Astrocyte (in vitro differentiated cells and primary cell): ENCODE measurements at regions not wholly inside any gene's neighbourhood (a gene's known extent, or its start where the extent isn't known, plus 50 kb on each side); places are given as distances from the start of the nearest gene placed in this dataset.
A peak's percentile ranks its signal among the peaks of the same experiment; 100 is the strongest.

Experiments used
- DNase-seq: peaks from one replicate; pipeline ENCODE4 v3.0.0-alpha.2; 2010; ENCODE audit warnings: low read depth
- FAIRE-seq: peaks from 2 replicates; lab custom pipeline; 2011; peaks lifted over from hg19 to GRCh38; lab: Jason Lieb, UNC
- H2AFZ ChIP-seq: 2 replicates; pipeline ENCODE4 v1.6.0; 2012; ENCODE audit warnings: low read depth, low read length, inconsistent platforms
- H3K27ac ChIP-seq: 2 replicates; pipeline ENCODE4 v1.5.1; 2011; ENCODE audit warnings: low read depth, low read length, inconsistent platforms
- H3K27me3 ChIP-seq: 2 replicates; pipeline ENCODE4 v1.6.0; 2011; ENCODE audit warnings: low read length, inconsistent platforms; ENCODE audit not compliant: insufficient read depth
- H3K36me3 ChIP-seq: 2 replicates; pipeline ENCODE4 v1.5.1; 2011; ENCODE audit warnings: low read length, inconsistent platforms; ENCODE audit not compliant: insufficient read depth
- H3K4me1 ChIP-seq: 2 replicates; pipeline ENCODE4 v1.5.1; 2011; ENCODE audit warnings: low read length, inconsistent platforms; ENCODE audit not compliant: insufficient read depth
- H3K4me2 ChIP-seq: 2 replicates; pipeline ENCODE4 v1.6.0; 2012; ENCODE audit warnings: low read length, inconsistent platforms
- H3K4me3 ChIP-seq: 2 replicates; pipeline ENCODE4 v1.5.1; 2011; ENCODE audit warnings: low read depth, mild to moderate bottlenecking, low read length, inconsistent platforms; ENCODE audit not compliant: insufficient read depth
- H3K79me2 ChIP-seq: 2 replicates; pipeline ENCODE4 v1.6.0; 2012; ENCODE audit warnings: mild to moderate bottlenecking, low read length, inconsistent platforms; ENCODE audit not compliant: insufficient read depth
- H3K9ac ChIP-seq: 2 replicates; pipeline ENCODE4 v1.6.0; 2012; ENCODE audit warnings: mild to moderate bottlenecking, low read length, inconsistent platforms
- H3K9me3 ChIP-seq: 2 replicates; pipeline ENCODE4 v1.5.1; 2012; ENCODE audit warnings: low read depth, mild to moderate bottlenecking, low read length, inconsistent platforms; ENCODE audit not compliant: insufficient read depth
- H4K20me1 ChIP-seq: 2 replicates; pipeline ENCODE4 v1.6.0; 2012; ENCODE audit warnings: low read length, inconsistent platforms; ENCODE audit not compliant: insufficient read depth
- H3K27ac Mint-ChIP-seq: one replicate; pipeline ENCODE4 v1.8.0; 2021; ENCODE audit warnings: mild to moderate bottlenecking, mixed read lengths; ENCODE audit not compliant: unreplicated experiment
- H3K27me3 Mint-ChIP-seq: one replicate; pipeline ENCODE4 v1.8.0; 2021; ENCODE audit warnings: low read depth, mixed read lengths; ENCODE audit not compliant: unreplicated experiment
- H3K36me3 Mint-ChIP-seq: one replicate; pipeline ENCODE4 v1.8.0; 2021; ENCODE audit warnings: low read depth, mixed read lengths; ENCODE audit not compliant: unreplicated experiment
- H3K4me1 Mint-ChIP-seq: one replicate; pipeline ENCODE4 v1.8.0; 2021; ENCODE audit warnings: low read depth, mixed read lengths; ENCODE audit not compliant: unreplicated experiment
- H3K4me3 Mint-ChIP-seq: one replicate; pipeline ENCODE4 v1.8.0; 2021; ENCODE audit warnings: mild to moderate bottlenecking, moderate library complexity, mixed read lengths; ENCODE audit not compliant: unreplicated experiment
- H3K9me3 Mint-ChIP-seq: one replicate; pipeline ENCODE4 v1.8.0; 2021; ENCODE audit warnings: mild to moderate bottlenecking, mixed read lengths; ENCODE audit not compliant: unreplicated experiment
- EZH2 ChIP-seq: IDR thresholded peaks from 2 replicates; pipeline ENCODE4 v1.6.1; 2012; ENCODE audit warnings: mild to moderate bottlenecking, low read length, inconsistent platforms; ENCODE audit not compliant: insufficient read depth
- TF ChIP-seq, protein P1 (sequence below): IDR thresholded peaks from 2 replicates; pipeline ENCODE4 v1.5.1; 2011; ENCODE audit warnings: low read depth, mild to moderate bottlenecking, inconsistent platforms, low read length, moderate library complexity; ENCODE audit not compliant: insufficient read depth

DNA sequence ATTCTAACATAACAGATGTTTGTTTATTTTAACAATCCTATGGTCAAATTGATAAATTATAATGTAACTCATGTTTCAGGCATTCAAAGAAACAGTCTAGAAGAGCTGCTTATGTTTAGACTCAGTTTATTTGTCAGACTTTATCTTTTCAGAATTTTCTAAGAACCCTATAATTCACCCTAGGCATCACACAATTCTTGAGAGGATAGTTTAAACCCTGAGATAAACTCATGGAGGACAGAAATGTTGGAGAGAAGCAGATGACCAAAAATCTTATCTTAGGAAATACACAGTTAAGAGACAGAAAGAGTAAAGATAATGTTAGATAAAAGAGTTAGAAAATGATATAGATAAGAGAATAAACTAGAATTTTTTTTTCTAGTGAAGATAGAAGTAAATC, 1185.7 kb upstream of the SLC10A2 start:
- no peaks in the 10 kb centered on the region for H3K79me2 ChIP-seq
- Mint-ChIP-seq H3K4me3 (no peak overlapping the region), H3K27ac (no peak overlapping the region), H3K36me3 (no peaks in the 10 kb centered on the region), H3K4me1 (no peaks in the 10 kb centered on the region), H3K27me3 (no peaks in the 10 kb centered on the region), H3K9me3 (no peaks in the 10 kb centered on the region)
- H3K4me1 ChIP-seq = no peaks in the 10 kb centered on the region
- TF ChIP-seq EZH2 = no peak
- TF ChIP-seq, protein P1, sequence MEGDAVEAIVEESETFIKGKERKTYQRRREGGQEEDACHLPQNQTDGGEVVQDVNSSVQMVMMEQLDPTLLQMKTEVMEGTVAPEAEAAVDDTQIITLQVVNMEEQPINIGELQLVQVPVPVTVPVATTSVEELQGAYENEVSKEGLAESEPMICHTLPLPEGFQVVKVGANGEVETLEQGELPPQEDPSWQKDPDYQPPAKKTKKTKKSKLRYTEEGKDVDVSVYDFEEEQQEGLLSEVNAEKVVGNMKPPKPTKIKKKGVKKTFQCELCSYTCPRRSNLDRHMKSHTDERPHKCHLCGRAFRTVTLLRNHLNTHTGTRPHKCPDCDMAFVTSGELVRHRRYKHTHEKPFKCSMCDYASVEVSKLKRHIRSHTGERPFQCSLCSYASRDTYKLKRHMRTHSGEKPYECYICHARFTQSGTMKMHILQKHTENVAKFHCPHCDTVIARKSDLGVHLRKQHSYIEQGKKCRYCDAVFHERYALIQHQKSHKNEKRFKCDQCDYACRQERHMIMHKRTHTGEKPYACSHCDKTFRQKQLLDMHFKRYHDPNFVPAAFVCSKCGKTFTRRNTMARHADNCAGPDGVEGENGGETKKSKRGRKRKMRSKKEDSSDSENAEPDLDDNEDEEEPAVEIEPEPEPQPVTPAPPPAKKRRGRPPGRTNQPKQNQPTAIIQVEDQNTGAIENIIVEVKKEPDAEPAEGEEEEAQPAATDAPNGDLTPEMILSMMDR = no peak
- no peak overlapping the region for H3K4me2 ChIP-seq
- no peak overlapping the region for H2AFZ ChIP-seq
- no peak for FAIRE-seq
- no peaks in the 10 kb centered on the region for H4K20me1 ChIP-seq
- H3K27me3 ChIP-seq = no peaks in the 10 kb centered on the region
- H3K4me3 ChIP-seq = no peak overlapping the region
- H3K27ac ChIP-seq = no peak overlapping the region
- peak; percentile 0 for DNase-seq
- no peaks in the 10 kb centered on the region for H3K9me3 ChIP-seq
- no peak overlapping the region for H3K9ac ChIP-seq
- no peaks in the 10 kb centered on the region for H3K36me3 ChIP-seq

DNA sequence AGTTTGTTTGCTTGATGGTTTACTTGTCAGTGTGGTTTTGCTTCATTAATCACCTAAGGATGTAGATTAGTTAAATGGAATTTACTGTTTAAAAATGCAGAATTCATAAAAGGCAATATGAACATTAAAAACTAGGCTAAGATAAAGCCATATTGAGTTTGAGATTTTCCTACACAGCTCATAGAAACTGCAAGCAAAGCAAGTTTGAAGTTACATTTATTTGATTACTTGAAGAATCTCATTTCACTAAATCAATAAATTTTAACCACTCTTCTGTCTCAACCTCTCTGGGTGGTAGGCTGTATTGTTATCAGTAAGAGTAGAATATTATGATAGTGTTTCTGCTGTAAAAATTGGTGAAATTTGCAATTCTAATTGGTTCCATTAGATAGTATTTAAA, 1180.7 kb upstream of the SLC10A2 start:
- no peaks in the 10 kb centered on the region for H3K4me1 Mint-ChIP-seq
- no peak overlapping the region for H3K4me3 Mint-ChIP-seq
- FAIRE-seq = no peak
- H3K9ac ChIP-seq = no peak overlapping the region
- H3K79me2 ChIP-seq = no peaks in the 10 kb centered on the region
- H3K9me3 ChIP-seq = no peaks in the 10 kb centered on the region
- H3K27ac Mint-ChIP-seq = no peak overlapping the region
- TF ChIP-seq EZH2 = no peak
- TF ChIP-seq, protein P1 = no peak
- no peaks in the 10 kb centered on the region for H3K4me1 ChIP-seq
- H3K4me3 ChIP-seq = no peak overlapping the region
- no peaks in the 10 kb centered on the region for H3K36me3 Mint-ChIP-seq
- H3K36me3 ChIP-seq = no peaks in the 10 kb centered on the region
- H3K27ac ChIP-seq = no peak overlapping the region
- no peaks in the 10 kb centered on the region for H4K20me1 ChIP-seq
- no peak overlapping the region for H2AFZ ChIP-seq
- no peak for DNase-seq
- no peaks in the 10 kb centered on the region for H3K27me3 Mint-ChIP-seq
- no peak overlapping the region for H3K4me2 ChIP-seq
- no peaks in the 10 kb centered on the region for H3K27me3 ChIP-seq
- H3K9me3 Mint-ChIP-seq = no peaks in the 10 kb centered on the region

DNA sequence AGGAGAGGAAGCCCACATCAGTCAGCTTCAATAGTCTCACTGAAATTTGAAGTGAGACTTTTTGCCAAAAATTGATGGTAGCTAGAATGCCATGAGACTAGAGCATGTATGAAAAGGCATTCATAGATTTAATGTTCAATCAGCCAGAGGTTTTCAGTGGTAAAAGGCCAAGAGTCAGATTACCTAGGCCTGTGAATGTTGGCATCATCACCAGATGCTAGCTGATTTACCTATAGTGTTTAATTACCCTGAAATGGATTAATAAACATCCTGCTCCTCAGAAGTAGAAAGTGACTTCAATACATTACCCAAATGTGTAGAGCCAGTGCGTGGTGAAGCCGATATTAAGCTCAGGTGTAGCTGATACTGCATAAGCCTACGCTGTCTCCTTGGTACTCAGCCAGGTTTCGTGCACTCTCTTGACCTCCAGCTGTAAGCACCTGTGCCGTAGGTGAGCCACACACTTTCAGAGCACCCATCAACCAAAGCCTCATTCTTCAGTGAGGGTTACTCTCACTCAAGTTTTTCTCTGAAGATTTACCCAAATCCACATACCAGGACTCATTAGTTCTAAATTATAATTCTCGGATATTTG, 1140.3 kb upstream of the SLC10A2 start:
- FAIRE-seq = no peak

More for the DNA sequence above, 1140.3 kb upstream of the SLC10A2 start:
- Mint-ChIP-seq H3K27ac (no peak overlapping the region), H3K36me3 (no peaks in the 10 kb centered on the region), H3K4me1 (no peaks in the 10 kb centered on the region), H3K4me3 (no peak overlapping the region), H3K9me3 (no peaks in the 10 kb centered on the region), H3K27me3 (no peaks in the 10 kb centered on the region)
- no peaks in the 10 kb centered on the region for H3K9me3 ChIP-seq
- no peaks in the 10 kb centered on the region for H3K36me3 ChIP-seq
- H2AFZ ChIP-seq = no peak overlapping the region
- H3K27me3 ChIP-seq = no peaks in the 10 kb centered on the region
- no peak overlapping the region for H3K9ac ChIP-seq
- DNase-seq = no peak
- H3K4me2 ChIP-seq = no peak overlapping the region
- no peak overlapping the region for H3K4me3 ChIP-seq
- no peak overlapping the region for H3K27ac ChIP-seq
- no peaks in the 10 kb centered on the region for H4K20me1 ChIP-seq
- H3K4me1 ChIP-seq = no peaks in the 10 kb centered on the region
- no peak for TF ChIP-seq EZH2
- TF ChIP-seq, protein P1 = no peak
- no peaks in the 10 kb centered on the region for H3K79me2 ChIP-seq
